HL-60/S4 treated with phorbol 12-myristate 13-acetate at 8.2 ng/mL for 4 days and 3 days (cell line): ENCODE measurements at regions not wholly inside any gene's neighbourhood (a gene's known extent, or its start where the extent isn't known, plus 50 kb on each side); places are given as distances from the start of the nearest gene placed in this dataset.

Experiments
- in situ Hi-C: fragments of 300-500 bp; cut with MboI; formaldehyde crosslinking; loops from 2 replicates; pipeline ENCODE4 v1.15.0; 2022; ENCODE audit warnings: low sequenced_read_pairs

DNA sequence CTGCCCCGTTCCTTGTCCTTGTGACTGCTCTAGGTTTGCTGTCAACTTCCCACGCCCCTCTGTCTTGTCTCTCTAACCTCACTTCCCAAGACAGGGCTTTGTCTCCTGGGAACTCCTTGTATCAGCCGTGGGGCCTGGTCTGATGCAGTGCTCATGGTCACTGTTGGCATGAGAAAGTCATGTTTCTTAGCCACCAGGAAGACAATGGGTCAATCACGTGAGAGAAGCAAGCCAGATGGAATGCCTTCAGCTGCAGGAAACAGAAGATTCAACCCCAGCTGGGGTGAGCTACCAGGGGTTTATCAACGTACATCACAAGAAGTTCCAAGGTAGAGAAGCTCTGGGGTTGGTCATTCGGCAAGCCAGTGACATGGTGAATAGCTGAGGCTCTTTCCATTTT, 116.6 kb downstream of the IRF8 start:
- in situ Hi-C loops, result loop anchor here (10.0 kb wide), 1 partner anchor 201 kb away; no protein-coding TSS in a partner anchor

DNA sequence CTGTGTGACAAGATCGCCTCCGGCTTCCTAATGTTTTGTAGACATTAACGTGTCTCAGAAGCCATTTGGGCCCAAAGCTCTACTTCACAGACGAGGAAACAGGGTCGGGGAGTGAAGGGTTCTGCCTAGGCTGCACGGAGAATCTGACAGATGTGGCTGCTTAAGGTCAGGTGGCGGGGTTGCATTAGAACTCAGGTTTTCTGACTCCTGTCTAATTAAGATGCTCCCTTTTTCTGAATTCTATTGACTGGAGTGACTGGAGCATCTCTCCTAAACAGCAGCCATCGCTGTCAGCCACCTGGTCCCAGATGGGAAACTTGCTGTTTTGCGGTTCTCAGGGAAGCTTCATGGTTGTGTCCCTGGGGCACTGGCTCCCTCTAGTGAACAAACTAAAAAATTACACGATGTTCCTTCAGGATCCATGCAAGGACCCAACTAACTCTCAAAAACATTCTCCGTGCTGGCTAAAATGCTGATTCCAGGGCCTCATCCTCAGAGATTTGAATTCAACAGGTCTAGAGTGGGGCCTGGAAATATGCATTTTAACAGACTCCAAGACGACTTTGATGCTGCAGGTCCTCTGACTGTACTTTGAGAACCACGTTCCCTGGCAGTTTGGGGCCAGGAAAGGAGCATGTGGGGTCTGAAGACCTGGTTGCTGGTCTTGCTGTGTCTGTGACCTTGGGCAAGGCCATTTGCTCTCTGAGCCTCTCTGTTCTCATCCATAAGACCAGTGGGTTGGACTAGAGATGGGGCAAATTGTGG, 117.4 kb downstream of the IRF8 start:
- in situ Hi-C loops, result loop anchor here (10.0 kb wide), 1 partner anchor 202 kb away; no protein-coding TSS in a partner anchor

DNA sequence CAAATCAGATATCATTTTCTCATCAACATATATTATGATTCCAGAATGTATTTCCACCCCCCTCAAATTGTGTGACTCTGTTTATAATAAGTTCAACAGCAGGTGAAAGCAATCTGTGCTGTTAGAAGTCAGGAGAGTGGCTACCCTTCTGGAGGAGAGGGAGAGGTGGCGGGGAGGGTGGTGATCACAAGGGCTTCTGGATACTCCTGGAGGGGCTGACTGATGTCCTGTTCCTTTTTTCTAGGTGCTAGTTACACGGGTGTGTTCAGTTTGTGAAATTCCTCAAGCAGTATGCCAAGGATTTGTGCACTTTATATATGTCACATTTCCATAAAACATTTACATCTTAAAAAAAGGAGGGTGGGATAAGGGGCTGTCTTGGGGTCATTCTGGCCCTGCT, 119.1 kb downstream of the IRF8 start:
- in situ Hi-C loops, result loop anchor here (10.0 kb wide), 1 partner anchor 203 kb away; no protein-coding TSS in a partner anchor

DNA sequence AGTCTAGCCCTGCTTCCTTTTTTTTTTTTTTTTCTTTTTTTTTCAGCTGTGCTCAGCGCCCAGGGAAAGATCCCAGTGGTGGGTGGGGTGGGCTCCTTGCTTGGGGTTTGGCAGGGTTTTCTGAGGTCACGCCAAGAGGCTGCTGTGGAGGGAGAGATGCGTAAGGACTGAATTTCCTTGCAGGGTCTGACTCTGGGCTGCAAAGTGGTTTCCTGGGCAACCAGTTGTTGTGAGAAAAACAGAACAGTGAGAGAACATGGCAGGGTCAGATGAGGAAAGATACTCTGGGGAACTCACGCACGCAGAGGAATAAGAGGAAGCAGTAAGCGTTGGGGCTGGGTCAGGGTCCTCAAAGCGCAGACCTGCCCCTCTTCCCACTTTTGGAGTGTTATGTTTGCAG, 119.5 kb downstream of the IRF8 start:
- in situ Hi-C loops, result loop anchor here (10.0 kb wide), 1 partner anchor 204 kb away; no protein-coding TSS in a partner anchor

DNA sequence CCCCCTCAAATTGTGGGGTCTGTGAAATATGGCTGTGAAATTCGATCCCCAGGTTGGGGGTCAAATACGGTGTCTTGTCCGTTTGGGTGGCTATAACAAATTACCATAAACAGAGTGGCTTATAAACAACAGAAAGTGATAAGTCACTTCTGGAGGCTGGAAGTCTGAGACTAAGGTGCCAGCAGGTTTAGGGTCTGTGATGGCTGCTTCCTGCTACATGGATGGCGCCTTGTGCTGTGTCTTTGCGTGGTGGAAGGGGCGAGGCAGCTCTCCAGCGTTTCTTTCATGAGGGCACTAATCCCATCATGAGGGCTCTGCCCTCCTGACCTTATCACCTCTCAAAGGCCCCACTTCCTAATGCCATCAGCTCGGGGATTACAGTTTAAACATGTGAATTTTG, 120.0 kb downstream of the IRF8 start:
- in situ Hi-C loops, result loop anchor here (10.0 kb wide), 1 partner anchor 204 kb away; no protein-coding TSS in a partner anchor

DNA sequence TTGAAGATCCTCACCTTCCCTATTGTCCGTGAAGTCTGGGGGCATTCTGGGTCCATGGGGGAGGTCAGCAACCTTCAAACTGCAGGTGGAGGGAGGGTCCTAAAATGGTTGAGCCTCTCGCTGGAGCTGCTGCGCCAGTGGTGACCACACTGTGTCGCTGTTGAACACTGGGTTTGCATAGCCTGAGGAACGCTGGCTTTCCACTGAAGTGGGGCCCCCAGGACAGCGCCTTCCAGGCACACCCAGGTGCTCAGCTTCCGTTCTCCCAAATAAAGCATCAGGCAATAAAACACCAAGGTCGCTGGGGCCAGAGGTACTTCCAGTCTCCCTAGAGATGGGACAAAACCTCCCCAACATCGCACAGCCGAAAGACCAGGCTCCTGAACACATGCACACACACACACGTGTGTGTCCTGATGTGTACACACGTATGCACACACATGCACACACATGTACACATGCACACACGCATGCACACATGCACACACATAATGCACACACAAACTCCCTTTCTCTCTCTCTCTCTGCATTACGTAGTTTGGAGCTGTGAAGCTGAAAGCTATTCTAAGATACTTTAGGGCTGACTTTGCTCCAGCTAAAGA, 120.6 kb downstream of the IRF8 start:
- in situ Hi-C loops, result loop anchor here (10.0 kb wide), 1 partner anchor 205 kb away; no protein-coding TSS in a partner anchor

DNA sequence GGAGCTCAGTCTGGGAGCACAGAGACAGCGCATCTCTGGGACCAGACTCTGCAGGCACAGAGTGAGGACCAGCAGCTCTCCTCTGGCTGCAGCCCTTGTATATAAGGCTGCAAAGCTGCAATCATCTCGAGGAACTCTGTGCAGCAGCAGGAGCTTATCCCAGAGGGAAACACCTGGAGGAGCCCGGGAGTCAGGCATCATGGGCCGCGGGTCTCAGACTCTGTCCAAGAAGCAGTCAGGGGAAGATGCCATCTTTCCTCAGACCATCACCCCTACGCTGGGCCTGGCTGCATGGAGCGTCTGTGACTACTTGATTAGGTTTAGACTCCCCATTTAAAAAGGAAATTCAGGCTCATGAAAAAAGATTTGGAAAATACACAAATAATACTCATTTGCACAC, 122.0 kb downstream of the IRF8 start:
- in situ Hi-C loops, result no loop called here

DNA sequence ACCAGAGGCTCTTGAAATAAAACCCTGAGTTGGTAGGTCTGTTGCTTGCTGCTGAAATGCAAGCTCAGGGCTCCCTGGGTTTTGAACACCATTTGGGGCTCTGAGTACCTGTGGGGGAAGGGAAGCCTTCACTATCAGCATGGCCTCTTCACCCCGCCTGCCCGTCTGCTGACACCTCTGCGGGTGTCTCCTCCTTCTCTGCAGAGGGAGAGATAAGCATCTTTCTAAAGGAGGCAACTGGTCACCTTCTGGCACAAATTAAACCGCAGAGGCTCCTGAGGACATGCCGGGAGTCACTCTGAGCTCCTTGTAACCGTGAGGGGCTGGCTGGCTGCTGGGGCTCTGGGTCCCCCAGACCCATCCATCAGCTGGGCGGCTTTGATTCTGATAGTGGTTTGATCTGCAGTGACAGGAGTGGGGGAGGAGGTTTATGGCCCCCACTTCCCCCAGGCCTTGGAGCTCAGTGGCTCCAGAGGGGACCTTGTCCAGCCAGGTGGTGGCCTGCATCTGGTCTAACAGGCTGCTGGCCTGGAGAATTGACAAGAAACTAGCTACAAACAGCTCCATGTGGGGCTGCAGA, 123.5 kb downstream of the IRF8 start:
- in situ Hi-C loops, result no loop called here

DNA sequence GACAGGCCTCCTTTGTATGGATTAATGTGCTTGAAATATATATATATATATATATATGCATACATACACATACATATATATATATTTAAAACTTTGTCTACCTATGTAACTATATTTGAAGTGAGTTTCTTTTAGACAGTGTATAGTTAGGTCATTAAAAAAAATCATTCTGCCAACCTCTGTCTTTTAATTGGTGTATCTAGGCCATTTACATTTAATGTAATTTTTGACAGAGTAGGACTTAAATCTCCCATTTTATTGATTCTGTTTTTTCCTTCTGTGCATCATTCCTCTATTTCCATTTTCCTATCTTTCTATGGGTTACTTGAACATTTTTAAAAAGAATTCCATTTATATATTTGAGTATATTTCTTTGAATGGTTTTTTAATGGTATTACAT, 125.2 kb downstream of the IRF8 start:
- in situ Hi-C loops, result no loop called here

DNA sequence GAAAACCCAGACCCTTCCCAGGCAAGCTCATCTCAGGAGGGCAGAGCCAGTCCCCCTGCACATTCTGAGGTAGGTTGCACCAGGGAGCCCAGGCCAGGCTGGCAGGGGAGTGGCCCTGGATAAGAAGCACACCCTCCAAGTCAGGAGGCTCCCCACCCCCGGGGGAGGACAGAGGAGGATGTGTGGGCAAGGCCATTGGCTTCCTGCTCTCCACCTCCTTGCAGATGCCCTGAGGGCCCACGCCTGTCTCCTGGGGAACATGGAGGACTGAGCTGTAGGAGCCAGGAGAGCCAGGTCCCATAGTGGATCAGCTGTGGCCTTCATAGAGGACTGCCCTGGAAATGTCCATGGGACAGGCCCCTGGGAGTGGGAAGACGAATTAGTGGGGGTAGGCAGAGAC, 126.7 kb downstream of the IRF8 start:
- in situ Hi-C loops, result no loop called here

DNA sequence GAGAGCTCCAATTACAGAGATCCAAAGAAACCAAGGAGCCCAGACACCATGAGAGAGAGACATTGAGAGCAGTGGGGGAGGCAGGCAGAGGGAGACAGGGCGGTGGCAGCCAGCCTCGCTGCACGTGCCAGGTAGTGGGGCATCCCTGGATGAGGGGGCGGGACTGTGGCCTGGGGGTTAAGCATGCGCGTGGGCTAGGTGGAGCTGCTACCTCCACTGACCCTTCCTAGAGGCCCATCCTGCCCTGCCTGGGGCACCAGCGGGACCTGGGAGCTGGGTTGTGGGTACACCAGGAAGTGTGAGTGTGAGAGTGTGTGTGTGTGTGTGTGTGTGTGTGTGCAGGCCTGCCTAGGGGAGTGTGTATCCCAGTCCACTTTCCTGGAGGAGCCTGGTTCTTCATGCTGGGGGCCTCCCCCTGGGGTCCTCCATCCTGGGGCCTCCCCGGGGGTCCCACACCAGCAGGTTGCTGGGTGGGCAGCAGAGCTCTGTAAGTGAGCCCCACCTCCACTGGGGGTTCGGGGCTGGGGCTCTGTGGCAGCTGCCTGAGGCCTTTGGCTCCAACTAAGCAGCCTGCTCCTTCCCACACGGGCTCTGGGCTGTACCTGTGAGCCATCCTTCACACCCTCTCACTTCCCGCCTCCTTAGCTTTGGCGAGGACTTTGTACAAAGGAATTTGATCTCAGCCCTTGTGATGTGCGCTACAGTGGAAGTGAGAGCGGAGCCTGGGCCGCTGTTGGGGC, 127.4 kb downstream of the IRF8 start:
- in situ Hi-C loops, result no loop called here

DNA sequence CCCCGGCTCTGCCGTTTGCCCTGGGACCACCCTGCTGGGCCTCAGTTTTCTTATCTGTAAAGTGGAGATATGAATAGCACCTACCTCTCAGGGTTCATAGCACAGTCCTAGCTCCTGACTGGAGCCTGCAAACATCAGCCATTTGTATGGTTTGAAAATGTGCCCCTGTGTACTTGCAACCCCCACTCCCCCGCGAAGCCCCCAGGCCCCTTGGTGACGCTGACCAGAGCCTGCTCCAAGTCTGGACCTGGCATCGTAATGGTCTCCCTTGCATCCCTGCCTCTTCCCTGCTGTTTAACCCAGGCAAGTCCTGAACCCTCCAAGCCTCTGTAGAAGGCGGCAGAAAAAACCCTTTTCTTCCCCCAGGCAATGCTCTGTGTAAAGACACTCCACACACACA, 128.0 kb downstream of the IRF8 start:
- in situ Hi-C loops, result no loop called here

DNA sequence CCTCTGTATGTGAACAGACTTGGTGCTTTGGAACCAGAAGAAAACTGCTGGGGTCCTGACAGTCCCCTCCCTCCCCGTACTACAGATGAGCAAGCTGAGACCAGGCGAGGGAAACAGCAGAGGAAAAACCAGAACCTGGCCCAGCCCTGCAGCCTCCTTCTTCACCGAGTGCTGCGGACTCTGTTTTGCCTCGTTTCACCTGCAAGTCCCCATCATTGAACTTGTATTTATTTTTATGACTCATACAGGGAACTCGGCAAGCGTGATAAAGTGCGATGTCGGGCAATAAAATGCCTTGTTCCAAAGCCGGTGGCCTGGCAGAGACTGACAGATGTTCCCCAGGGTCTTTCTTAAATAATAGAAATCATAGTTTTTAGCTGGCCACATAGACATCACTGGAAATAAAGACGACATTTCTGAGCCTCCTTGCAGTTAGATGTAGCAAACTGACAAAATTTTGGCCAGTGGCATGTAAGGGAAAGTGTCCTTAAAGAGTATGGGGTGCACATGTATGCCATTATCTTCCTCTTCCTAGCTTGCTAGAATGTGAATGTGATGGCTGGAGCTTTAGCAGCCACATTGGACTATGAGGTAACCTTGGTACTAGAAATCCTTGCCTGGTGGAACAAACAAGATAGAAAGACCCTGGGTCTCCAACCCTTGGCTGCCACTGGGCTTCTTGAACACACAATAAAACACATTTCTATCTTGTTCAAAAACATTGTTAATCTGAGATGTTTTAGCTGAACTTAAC, 128.6 kb downstream of the IRF8 start:
- in situ Hi-C loops, result no loop called here

DNA sequence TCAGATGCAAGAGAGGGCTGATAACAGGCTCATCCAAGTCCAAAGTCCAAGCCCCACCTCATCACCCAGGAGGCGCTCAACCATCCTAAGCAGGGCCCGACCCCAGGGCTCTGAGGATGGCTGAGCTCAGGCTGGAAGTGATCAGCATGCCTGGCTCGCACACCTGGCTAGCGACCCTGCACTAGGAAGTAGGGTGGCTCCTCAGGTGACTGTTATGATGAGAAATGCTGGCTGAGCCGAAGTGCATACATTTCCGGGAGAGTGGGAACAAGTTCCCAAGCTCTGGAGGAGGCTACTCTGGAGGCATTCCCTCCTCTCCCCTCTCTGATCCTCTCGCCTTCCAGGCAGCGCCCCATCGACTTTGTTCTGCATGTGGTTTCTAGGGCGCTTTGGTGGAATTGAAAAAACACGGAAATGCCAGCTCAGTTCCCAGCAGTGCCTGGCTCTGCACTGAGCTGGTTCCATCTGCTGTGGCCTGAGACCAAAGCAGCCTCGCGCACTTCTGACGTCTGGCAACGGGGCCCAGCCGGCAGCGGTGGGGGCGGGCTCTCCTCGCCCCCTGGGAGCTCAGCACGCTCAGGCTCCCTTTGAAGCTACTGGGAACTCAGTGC, 130.3 kb downstream of the IRF8 start:
- in situ Hi-C loops, result no loop called here

DNA sequence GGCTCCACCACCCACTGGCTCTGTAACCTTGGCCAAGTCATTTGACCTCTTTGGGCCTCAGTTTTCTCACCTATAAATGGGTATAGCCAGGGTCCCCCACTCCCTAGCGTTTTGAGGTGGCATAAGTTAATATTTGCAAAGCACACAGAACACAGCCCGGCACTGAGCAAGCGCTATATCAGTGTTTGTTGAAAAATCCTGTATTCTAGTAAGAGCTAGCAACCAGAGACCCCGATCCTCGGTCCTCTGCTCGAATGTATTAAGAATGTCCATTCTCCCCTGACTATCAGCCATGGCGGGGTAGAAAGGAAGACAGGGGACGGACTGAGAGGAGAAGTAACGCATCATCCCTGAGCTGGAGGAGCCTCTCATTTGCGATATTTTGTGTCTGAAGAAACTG, 131.2 kb downstream of the IRF8 start:
- in situ Hi-C loops, result no loop called here

DNA sequence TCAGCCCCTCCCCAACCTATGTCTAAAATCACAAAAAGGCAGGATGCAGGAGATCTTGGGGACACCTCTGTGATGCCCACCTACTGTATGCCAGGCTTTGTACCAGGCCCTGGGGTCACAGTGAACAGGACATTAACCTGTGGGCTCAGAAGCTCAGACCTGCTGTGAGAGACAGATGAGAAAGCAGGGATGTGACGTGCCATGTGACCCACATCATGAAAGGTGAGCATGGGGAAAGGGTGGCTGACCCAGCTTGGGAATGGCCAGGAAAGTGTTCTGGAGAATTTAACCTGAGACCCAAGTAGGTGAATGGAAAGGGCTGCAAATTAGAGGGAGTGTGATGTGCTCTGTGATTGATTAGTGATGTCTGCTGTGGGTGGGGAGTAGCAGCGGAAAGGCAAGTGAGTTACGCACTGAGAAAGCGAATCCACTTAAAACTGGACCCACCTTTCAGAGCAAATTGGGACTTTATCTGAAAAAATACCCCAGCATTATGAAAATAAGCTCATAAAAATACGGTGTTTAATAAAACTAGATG, 132.2 kb downstream of the IRF8 start:
- in situ Hi-C loops, result no loop called here

DNA sequence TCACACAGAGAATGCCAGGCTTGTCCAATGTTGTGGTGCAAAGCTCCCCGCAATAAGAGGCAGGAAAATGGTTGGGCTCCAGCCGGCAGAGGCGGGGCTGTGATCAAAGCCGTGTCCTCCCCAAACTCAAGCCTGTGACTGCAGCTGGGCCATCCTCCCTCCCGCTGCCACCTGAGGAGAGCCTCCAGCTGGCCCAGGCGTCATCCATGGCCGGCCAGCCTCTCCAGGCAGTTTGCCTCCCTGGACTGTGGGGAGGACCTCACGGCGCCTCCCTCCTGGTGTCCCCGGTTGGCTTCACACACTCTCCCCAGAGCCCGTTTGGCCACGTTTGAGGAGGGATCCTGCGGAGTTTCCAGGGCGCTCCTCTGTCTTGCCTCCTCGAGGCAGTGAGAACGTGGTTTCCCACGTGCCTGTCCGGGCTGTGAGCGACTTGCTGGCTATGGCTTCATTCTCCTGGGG, 134.1 kb downstream of the IRF8 start:
- in situ Hi-C loops, result no loop called here

DNA sequence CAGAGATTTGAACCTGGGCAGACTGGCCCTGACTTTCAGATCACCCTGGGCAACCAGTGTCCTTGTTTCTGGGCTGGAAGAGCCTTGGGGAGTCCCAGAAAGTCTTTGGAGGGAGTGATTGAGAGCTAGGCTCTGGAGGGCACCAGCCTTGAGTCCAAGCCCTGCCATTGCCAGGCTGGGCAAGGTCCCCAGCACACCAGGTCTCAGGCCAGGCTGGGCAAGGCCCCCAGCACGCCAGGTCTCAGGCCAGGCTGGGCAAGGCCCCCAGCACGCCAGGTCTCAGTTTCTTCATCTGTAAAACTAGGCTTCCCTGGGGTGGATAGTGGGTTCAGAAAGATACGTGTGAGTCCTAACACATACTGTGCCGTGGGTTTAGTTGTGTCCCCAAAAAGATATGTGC, 135.0 kb downstream of the IRF8 start:
- in situ Hi-C loops, result no loop called here

DNA sequence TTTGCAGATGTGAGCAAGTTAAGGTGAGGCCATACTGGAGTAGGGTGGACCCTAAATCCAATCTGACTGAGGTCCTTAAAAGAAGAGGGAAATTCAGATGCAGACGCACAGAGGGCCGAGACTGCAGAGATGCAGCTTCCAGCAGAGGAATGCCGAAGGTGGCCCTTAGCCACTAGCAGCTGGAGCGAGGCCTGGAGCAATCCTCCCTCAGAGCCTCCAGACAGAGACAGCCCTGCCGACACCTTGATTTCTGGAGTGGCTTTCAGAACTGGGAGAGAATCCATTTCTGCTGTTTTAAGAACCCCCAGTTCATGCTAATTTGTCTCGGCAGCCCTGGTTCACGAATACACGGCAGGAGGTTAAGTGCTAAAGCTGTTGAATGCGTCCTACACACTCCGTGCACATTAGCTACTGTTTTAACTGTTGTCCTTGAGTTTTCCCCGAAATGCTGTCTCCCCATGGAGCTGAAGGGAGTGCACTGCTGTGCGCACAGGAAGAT, 135.5 kb downstream of the IRF8 start:
- in situ Hi-C loops, result no loop called here

DNA sequence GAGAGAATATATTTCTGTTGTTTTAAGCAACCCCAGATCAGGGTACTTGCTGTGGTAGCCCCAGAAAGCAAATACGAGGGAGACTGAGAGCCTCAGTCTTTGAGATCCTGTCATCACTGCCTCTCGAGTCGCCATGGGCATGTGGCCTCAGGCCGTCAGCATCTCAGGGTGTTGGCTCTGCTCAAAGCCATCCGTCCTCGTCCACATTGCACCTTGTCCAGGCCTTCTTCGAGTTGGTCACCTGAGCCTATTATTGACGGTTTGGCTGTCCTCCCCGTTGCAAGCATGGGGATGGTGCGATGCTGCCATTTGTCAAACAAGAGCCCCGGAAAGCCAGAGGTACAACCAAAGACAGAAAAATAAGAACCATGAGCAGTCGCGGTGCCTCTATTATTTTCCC, 136.9 kb downstream of the IRF8 start:
- in situ Hi-C loops, result no loop called here
